CD14-positive monocyte (primary cell): ENCODE measurements at regions not wholly inside any gene's neighbourhood (a gene's known extent, or its start where the extent isn't known, plus 50 kb on each side); places are given as distances from the start of the nearest gene placed in this dataset.

Experiments
- DNase-seq, 3 donors: peaks; one replicate each; pipeline ENCODE4 v3.0.0-alpha.2; 2011 to 2022
- H2AFZ ChIP-seq: 2 replicates; pipeline ENCODE4 v1.6.0; 2012; ENCODE audit warnings: mild to moderate bottlenecking, low read depth, low read length, inconsistent platforms; ENCODE audit not compliant: insufficient read depth, poor library complexity, severe bottlenecking
- H3K27ac ChIP-seq, 2 donors: 1 replicate in 1 of 2; 2 replicates in 1 of 2; pipeline ENCODE4 v1.5.1; 2012 to 2013; ENCODE audit warnings: low read length in 2 of 2, control low read depth in 1 of 2, inconsistent platforms in 1 of 2, low read depth in 1 of 2, mild to moderate bottlenecking in 1 of 2
- H3K27me3 ChIP-seq, 2 donors: one replicate each; pipeline versions ENCODE4 v1.6.0 to v1.6.1; 2011 to 2013; ENCODE audit warnings: low read length in 2 of 2; ENCODE audit not compliant: control insufficient read depth in 2 of 2, insufficient read depth in 2 of 2
- H3K36me3 ChIP-seq, 2 donors: replicated peaks in 1 of 2; 1 replicate in 1 of 2; 2 replicates in 1 of 2; pipeline versions ENCODE4 v1.5.1 to v1.6.1; 2012 to 2013; ENCODE audit warnings: low read length in 2 of 2, control low read depth in 1 of 2, inconsistent platforms in 1 of 2, mild to moderate bottlenecking in 1 of 2; ENCODE audit not compliant: insufficient read depth in 2 of 2, control insufficient read depth in 1 of 2
- H3K4me1 ChIP-seq, 2 donors: 1 replicate in 1 of 2; 2 replicates in 1 of 2; pipeline versions ENCODE4 v1.5.1 to v1.6.1; 2012 to 2013; ENCODE audit warnings: low read length in 2 of 2, control low read depth in 1 of 2, inconsistent platforms in 1 of 2, mild to moderate bottlenecking in 1 of 2, moderate library complexity in 1 of 2; ENCODE audit not compliant: insufficient read depth in 2 of 2, control insufficient read depth in 1 of 2
- H3K4me2 ChIP-seq: replicated peaks from 2 replicates; pipeline ENCODE3; 2012; ENCODE audit warnings: low read length, moderate library complexity, mild to moderate bottlenecking; ENCODE audit not compliant: poor library complexity, severe bottlenecking; ENCODE audit errors: extremely low read depth
- H3K4me3 ChIP-seq, 3 experiments: fragments of 200-600 bp in 1 of 3; sonication (generic) in 1 of 3; replicated peaks in 1 of 3; 1 replicate in 2 of 3; 2 replicates in 1 of 3; pipeline ENCODE4 v1.5.1; 2011 to 2013; ENCODE audit warnings: low read length in 3 of 3, mild to moderate bottlenecking in 3 of 3, control low read depth in 2 of 3, low read depth in 2 of 3, inconsistent platforms in 1 of 3, moderate library complexity in 1 of 3
- H3K79me2 ChIP-seq: 2 replicates; pipeline ENCODE4 v1.6.0; 2012; ENCODE audit warnings: mild to moderate bottlenecking, control low read depth, inconsistent platforms, low read length, moderate library complexity; ENCODE audit not compliant: insufficient read depth
- H3K9ac ChIP-seq: 2 replicates; pipeline ENCODE4 v1.6.0; 2017; ENCODE audit warnings: low read length, mild to moderate bottlenecking; ENCODE audit not compliant: insufficient read depth, poor library complexity, severe bottlenecking
- H3K9me3 ChIP-seq, 2 donors: replicated peaks in 1 of 2; 1 replicate in 1 of 2; 2 replicates in 1 of 2; pipeline versions ENCODE4 v1.5.1 to v1.6.1; 2012 to 2013; ENCODE audit warnings: low read length in 2 of 2, control low read depth in 1 of 2; ENCODE audit not compliant: control insufficient read depth in 1 of 2, insufficient read depth in 1 of 2
- H4K20me1 ChIP-seq: 2 replicates; pipeline ENCODE4 v1.6.0; 2012; ENCODE audit warnings: mild to moderate bottlenecking, low read length, control low read depth, moderate library complexity; ENCODE audit not compliant: insufficient read depth
- H3K27ac Mint-ChIP-seq, 7 donors: one replicate each; pipeline ENCODE4 v1.8.0; 2020; ENCODE audit warnings: mild to moderate bottlenecking in 7 of 7, mixed read lengths in 7 of 7, moderate library complexity in 6 of 7, inconsistent platforms in 2 of 7
- H3K27me3 Mint-ChIP-seq, 3 donors: one replicate each; pipeline ENCODE4 v1.8.0; 2021 to 2022; ENCODE audit warnings: low read depth in 3 of 3, mild to moderate bottlenecking in 3 of 3, mixed read lengths in 3 of 3, moderate library complexity in 3 of 3, inconsistent platforms in 1 of 3
- H3K36me3 Mint-ChIP-seq, 2 donors: one replicate each; pipeline ENCODE4 v1.8.0; 2020; ENCODE audit warnings: mixed read lengths in 2 of 2, inconsistent platforms in 1 of 2, mild to moderate bottlenecking in 1 of 2
- H3K4me1 Mint-ChIP-seq: one replicate; pipeline ENCODE4 v1.8.0; 2020; ENCODE audit warnings: mild to moderate bottlenecking, mixed read lengths
- H3K4me3 Mint-ChIP-seq, 2 donors: one replicate each; pipeline ENCODE4 v1.8.0; 2020; ENCODE audit warnings: mild to moderate bottlenecking in 2 of 2, mixed read lengths in 2 of 2, moderate library complexity in 1 of 2
- H3K9me3 Mint-ChIP-seq, 7 donors: one replicate each; pipeline ENCODE4 v1.8.0; 2020 to 2022; ENCODE audit warnings: mixed read lengths in 7 of 7, mild to moderate bottlenecking in 6 of 7, moderate library complexity in 6 of 7, inconsistent platforms in 2 of 7
- CTCF ChIP-seq: fragments of 200-600 bp; IDR thresholded peaks from one replicate; pipeline ENCODE4 v1.8.0; 2022; ENCODE audit warnings: antibody characterized with exemption, mild to moderate bottlenecking
- WGBS: methylation state at CpG from one replicate; pipeline ENCODE4 v1.1.5; 2013; ENCODE audit warnings: missing lambda C conversion rate; ENCODE audit not compliant: insufficient coverage; 5-methylcytosine and 5-hydroxymethylcytosine counted together
- intact Hi-C, 2 donors: fragments of 100-400 bp; cut with micrococcal nuclease; formaldehyde crosslinking; loops; one replicate each; pipeline versions ENCODE4 v1.15.0 to v1.15.1; 2023

- no peaks in the 10 kb centered on the region for H3K36me3 ChIP-seq
- H3K4me3 ChIP-seq: no peak overlapping the region
- Mint-ChIP-seq H3K4me3 (no peak overlapping the region), H3K36me3 (no peaks in the 10 kb centered on the region), H3K4me1 (no peaks in the 10 kb centered on the region), H3K27me3 (peaks cover 3 to 5% (median 5%) of the 10 kb centered on the region in 3 donors), H3K9me3 (peaks cover 0 to 2% (median 0%) of the 10 kb centered on the region in 7 donors), H3K27ac (no peak overlapping the region)
- no peak overlapping the region for H3K9ac ChIP-seq
- no peak overlapping the region for H3K27ac ChIP-seq
- H4K20me1 ChIP-seq: no peaks in the 10 kb centered on the region
- WGBS: 72% methylated on average over 4 of the region's 8 CpGs
- intact Hi-C loops: no loop called here
- H3K27me3 ChIP-seq: no peaks in the 10 kb centered on the region
- H2AFZ ChIP-seq: no peak overlapping the region
- H3K79me2 ChIP-seq: no peaks in the 10 kb centered on the region
- no peak for DNase-seq
- no peaks in the 10 kb centered on the region for H3K9me3 ChIP-seq
- no peak overlapping the region for H3K4me2 ChIP-seq
- H3K4me1 ChIP-seq: no peaks in the 10 kb centered on the region
- TF ChIP-seq CTCF: no peak
These were observed 92.5 kb upstream of the SLC34A2 start for GRCh38 chr4:25563071-25563564.

GRCh38 chr4:25564836-25565235 lies 90.8 kb upstream of the SLC34A2 start:
- no peak overlapping the region for H3K9ac ChIP-seq
- H3K36me3 ChIP-seq: no peaks in the 10 kb centered on the region
- Mint-ChIP-seq H3K9me3 (peaks cover 0 to 1% (median 0%) of the 10 kb centered on the region in 7 donors), H3K4me1 (no peaks in the 10 kb centered on the region), H3K4me3 (no peak overlapping the region), H3K27me3 (peaks cover 3 to 5% (median 5%) of the 10 kb centered on the region in 3 donors), H3K27ac (no peak overlapping the region), H3K36me3 (no peaks in the 10 kb centered on the region)
- H3K4me1 ChIP-seq: no peaks in the 10 kb centered on the region
- H3K27ac ChIP-seq: no peak overlapping the region
- H3K27me3 ChIP-seq: no peaks in the 10 kb centered on the region
- no peaks in the 10 kb centered on the region for H3K79me2 ChIP-seq
- WGBS: 95% methylated on average over 11 of the region's 12 CpGs
- no peak for TF ChIP-seq CTCF
- H4K20me1 ChIP-seq: no peaks in the 10 kb centered on the region
- intact Hi-C loops: no loop called here
- no peak for DNase-seq
- no peaks in the 10 kb centered on the region for H3K9me3 ChIP-seq
- H3K4me2 ChIP-seq: no peak overlapping the region
- no peak overlapping the region for H2AFZ ChIP-seq
- H3K4me3 ChIP-seq: no peak overlapping the region
